ENCODE measurements at regions not wholly inside any gene's neighbourhood (a gene's known extent, or its start where the extent isn't known, plus 50 kb on each side); places are given as distances from the start of the nearest gene placed in this dataset.

DNA sequence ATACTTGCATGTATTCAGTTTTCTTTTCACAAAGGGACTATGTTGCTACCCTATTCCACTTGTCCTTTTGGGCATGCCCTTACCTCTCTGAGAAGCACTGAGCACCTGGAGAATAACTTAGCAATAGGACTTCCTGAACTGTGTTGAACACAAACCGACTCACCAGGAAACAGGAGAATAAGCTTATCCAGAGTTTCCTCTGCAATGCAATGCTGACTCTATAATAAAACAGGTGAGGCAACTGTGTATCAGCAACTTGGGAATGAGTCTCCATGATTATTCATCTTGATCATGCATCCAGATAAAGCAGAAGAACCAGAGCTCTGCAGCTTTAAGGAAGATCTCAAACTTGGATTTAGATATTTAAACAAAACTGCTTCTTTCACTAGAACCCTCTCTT lies 806.5 kb downstream of the IGSF11 start:
- TF ChIP-seq CTCF (IDR thresholded peaks at IDR 0.05; ENCODE audit: low read depth, low read length) (no peak), MYC (IDR thresholded peaks at IDR 0.05; ENCODE audit: low read depth, low read length) (no peak), POLR2A (IDR thresholded peaks at IDR 0.05; ENCODE audit: extremely low read depth, insufficient read length) (no peak)
